ENCODE measurements at regions not wholly inside any gene's neighbourhood (a gene's known extent, or its start where the extent isn't known, plus 50 kb on each side); places are given as distances from the start of the nearest gene placed in this dataset.
"Not testable (repeated sequence)": the region's sequence is repeated elsewhere in the genome, so short reads cannot be mapped to it uniquely, and the experiment has no call there.

GRCh38 chr20:6660441-6660840 is 107.0 kb upstream of the BMP2 start:
- Histone ChIP-seq H3K27me3 (ENCODE audit: control insufficient read depth in 2 of 2, insufficient read depth in 2 of 2, low read length in 2 of 2) (no peaks in the 10 kb centered on the region), H3K4me3 (replicated peaks in 1 of 3; ENCODE audit: low read depth in 2 of 3, low read length in 3 of 3) (no peak overlapping the region), H3K79me2 (ENCODE audit: insufficient read depth, low read length) (no peaks in the 10 kb centered on the region), H3K36me3 (replicated peaks in 1 of 2; ENCODE audit: control insufficient read depth in 1 of 2, insufficient read depth in 2 of 2, low read length in 2 of 2) (no peaks in the 10 kb centered on the region), H3K27ac (ENCODE audit: low read depth in 1 of 2, low read length in 2 of 2) (no peak overlapping the region), H3K4me1 (ENCODE audit: control insufficient read depth in 1 of 2, insufficient read depth in 2 of 2, low read length in 2 of 2) (no peaks in the 10 kb centered on the region), H3K9me3 (replicated peaks in 1 of 2; ENCODE audit: control insufficient read depth in 1 of 2, insufficient read depth in 1 of 2, low read length in 2 of 2) (peaks cover 0 to 2% of the 10 kb centered on the region in 2 donors), H3K9ac (ENCODE audit: insufficient read depth, low read length, poor library complexity, severe bottlenecking) (no peak overlapping the region), H3K4me2 (replicated peaks; ENCODE audit: extremely low read depth, low read length, poor library complexity, severe bottlenecking) (no peak overlapping the region), H4K20me1 (ENCODE audit: insufficient read depth, low read length) (no peaks in the 10 kb centered on the region), H2AFZ (ENCODE audit: insufficient read depth, low read depth, low read length, poor library complexity, severe bottlenecking) (no peak overlapping the region)
- Mint-ChIP-seq H3K27ac (no peak overlapping the region), H3K4me3 (no peak overlapping the region), H3K4me1 (no peaks in the 10 kb centered on the region), H3K36me3 (no peaks in the 10 kb centered on the region), H3K27me3 (ENCODE audit: low read depth in 3 of 3) (peaks cover 0 to 6% (median 5%) of the 10 kb centered on the region in 3 donors), H3K9me3 (peaks cover 0 to 6% (median 3%) of the 10 kb centered on the region in 7 donors)
- intact Hi-C loops (cut with micrococcal nuclease), result no loop called here
- WGBS (ENCODE audit: insufficient coverage), result 100% methylated on average over 5 of the region's 5 CpGs
- DNase-seq, result no peak
- TF ChIP-seq, protein P1, sequence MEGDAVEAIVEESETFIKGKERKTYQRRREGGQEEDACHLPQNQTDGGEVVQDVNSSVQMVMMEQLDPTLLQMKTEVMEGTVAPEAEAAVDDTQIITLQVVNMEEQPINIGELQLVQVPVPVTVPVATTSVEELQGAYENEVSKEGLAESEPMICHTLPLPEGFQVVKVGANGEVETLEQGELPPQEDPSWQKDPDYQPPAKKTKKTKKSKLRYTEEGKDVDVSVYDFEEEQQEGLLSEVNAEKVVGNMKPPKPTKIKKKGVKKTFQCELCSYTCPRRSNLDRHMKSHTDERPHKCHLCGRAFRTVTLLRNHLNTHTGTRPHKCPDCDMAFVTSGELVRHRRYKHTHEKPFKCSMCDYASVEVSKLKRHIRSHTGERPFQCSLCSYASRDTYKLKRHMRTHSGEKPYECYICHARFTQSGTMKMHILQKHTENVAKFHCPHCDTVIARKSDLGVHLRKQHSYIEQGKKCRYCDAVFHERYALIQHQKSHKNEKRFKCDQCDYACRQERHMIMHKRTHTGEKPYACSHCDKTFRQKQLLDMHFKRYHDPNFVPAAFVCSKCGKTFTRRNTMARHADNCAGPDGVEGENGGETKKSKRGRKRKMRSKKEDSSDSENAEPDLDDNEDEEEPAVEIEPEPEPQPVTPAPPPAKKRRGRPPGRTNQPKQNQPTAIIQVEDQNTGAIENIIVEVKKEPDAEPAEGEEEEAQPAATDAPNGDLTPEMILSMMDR (IDR thresholded peaks at IDR 0.05), result no peak

DNA sequence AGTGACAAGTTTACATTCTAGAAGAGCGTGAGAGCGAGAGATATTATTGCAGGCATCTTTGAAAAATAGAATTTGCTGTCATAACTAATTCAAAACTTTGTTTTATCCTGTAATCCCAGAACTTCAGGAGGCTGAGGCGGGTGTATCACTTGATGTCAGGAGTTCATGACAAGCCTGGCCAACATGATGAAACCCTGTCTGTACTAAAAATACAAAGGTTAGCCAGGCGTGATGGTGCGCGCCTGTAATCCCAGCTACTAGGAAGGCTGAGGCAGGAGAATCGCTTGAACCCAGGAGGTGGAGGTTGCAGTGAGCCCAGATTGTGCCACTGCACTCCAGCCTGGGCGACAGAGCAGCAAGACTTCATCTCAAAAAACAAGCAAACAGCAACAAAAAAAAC is 108.6 kb upstream of the BMP2 start:
- DNase-seq; H3K27me3 ChIP-seq (ENCODE audit: control insufficient read depth in 2 of 2, insufficient read depth in 2 of 2, low read length in 2 of 2); H3K9me3 ChIP-seq (replicated peaks in 1 of 2; ENCODE audit: control insufficient read depth in 1 of 2, insufficient read depth in 1 of 2, low read length in 2 of 2); intact Hi-C loops (cut with micrococcal nuclease); H3K27ac ChIP-seq (ENCODE audit: low read depth in 1 of 2, low read length in 2 of 2); H3K4me1 Mint-ChIP-seq; H3K4me3 ChIP-seq (replicated peaks in 1 of 3; ENCODE audit: low read depth in 2 of 3, low read length in 3 of 3); H2AFZ ChIP-seq (ENCODE audit: insufficient read depth, low read depth, low read length, poor library complexity, severe bottlenecking); H4K20me1 ChIP-seq (ENCODE audit: insufficient read depth, low read length); H3K4me1 ChIP-seq (ENCODE audit: control insufficient read depth in 1 of 2, insufficient read depth in 2 of 2, low read length in 2 of 2); H3K9ac ChIP-seq (ENCODE audit: insufficient read depth, low read length, poor library complexity, severe bottlenecking); H3K36me3 ChIP-seq (replicated peaks in 1 of 2; ENCODE audit: control insufficient read depth in 1 of 2, insufficient read depth in 2 of 2, low read length in 2 of 2); H3K79me2 ChIP-seq (ENCODE audit: insufficient read depth, low read length); H3K27ac Mint-ChIP-seq; H3K4me2 ChIP-seq (replicated peaks; ENCODE audit: extremely low read depth, low read length, poor library complexity, severe bottlenecking); H3K9me3 Mint-ChIP-seq; H3K4me3 Mint-ChIP-seq; H3K27me3 Mint-ChIP-seq (ENCODE audit: low read depth in 3 of 3); H3K36me3 Mint-ChIP-seq: not testable (repeated sequence)
- no CpG with 5 or more reads among the region's 8 CpGs for WGBS (ENCODE audit: insufficient coverage)

All from CD14-positive monocyte (primary cell).